ENCODE measurements at regions not wholly inside any gene's neighbourhood (a gene's known extent, or its start where the extent isn't known, plus 50 kb on each side); places are given as distances from the start of the nearest gene placed in this dataset.
A peak's percentile ranks its signal among the peaks of the same experiment; 100 is the strongest.

GRCh38 chr9:129476821-129477611 is 143.9 kb downstream of the C9orf50 start:
- no peak for DNase-seq (ENCODE audit: low read depth in 4 of 4, low spot score in 1 of 4)

- DNase-seq (ENCODE audit: low read depth in 4 of 4, low spot score in 1 of 4): no peak
These were observed 146.0 kb downstream of the C9orf50 start for GRCh38 chr9:129474740-129475404.

- no peak for DNase-seq (ENCODE audit: low read depth in 4 of 4, low spot score in 1 of 4)
These were observed 147.2 kb downstream of the C9orf50 start for GRCh38 chr9:129473523-129474244.

- no peak for DNase-seq (ENCODE audit: low read depth in 4 of 4, low spot score in 1 of 4)
These were observed 148.2 kb downstream of the C9orf50 start for GRCh38 chr9:129472651-129473102.

GRCh38 chr9:129471201-129472019 is 149.5 kb downstream of the C9orf50 start:
- no peak for DNase-seq (ENCODE audit: low read depth in 4 of 4, low spot score in 1 of 4)

GRCh38 chr9:129469988-129470316 is 150.9 kb downstream of the C9orf50 start:
- DNase-seq (ENCODE audit: low read depth in 4 of 4, low spot score in 1 of 4): no peak

GRCh38 chr9:129469188-129469987 is 151.5 kb downstream of the C9orf50 start:
- no peak for DNase-seq (ENCODE audit: low read depth in 4 of 4, low spot score in 1 of 4)

- DNase-seq (ENCODE audit: low read depth in 4 of 4, low spot score in 1 of 4): no peak
These were observed 152.9 kb downstream of the C9orf50 start for GRCh38 chr9:129467739-129468666.

- no peak for DNase-seq (ENCODE audit: low read depth in 4 of 4, low spot score in 1 of 4)
These were observed 153.8 kb downstream of the C9orf50 start for GRCh38 chr9:129467004-129467588.

- no peak for DNase-seq (ENCODE audit: low read depth in 4 of 4, low spot score in 1 of 4)
These were observed 154.9 kb downstream of the C9orf50 start for GRCh38 chr9:129465834-129466535.

- no peak for DNase-seq (ENCODE audit: low read depth in 4 of 4, low spot score in 1 of 4)
These were observed 155.7 kb downstream of the C9orf50 start for GRCh38 chr9:129464972-129465833.

GRCh38 chr9:129463994-129464393 is 156.9 kb downstream of the C9orf50 start:
- DNase-seq (ENCODE audit: low read depth in 4 of 4, low spot score in 1 of 4): no peak

GRCh38 chr9:129463477-129463876 is 157.4 kb downstream of the C9orf50 start:
- DNase-seq (ENCODE audit: low read depth in 4 of 4, low spot score in 1 of 4): no peak

GRCh38 chr9:129462360-129462759 is 158.5 kb downstream of the C9orf50 start:
- DNase-seq (ENCODE audit: low read depth in 4 of 4, low spot score in 1 of 4): no peak

- peak; percentile 65 to 87 (median 69) for DNase-seq (ENCODE audit: low read depth in 4 of 4, low spot score in 1 of 4)
These were observed 160.3 kb downstream of the C9orf50 start for GRCh38 chr9:129460323-129461261.

Data from stimulated activated CD4-positive, alpha-beta T cell treated with anti-CD3 and anti-CD28 coated beads, Interleukin-1b, Interleukin-23, amount 100 ng/mL, for 24 hours (primary cell).